OCI-LY1 (cell line): ENCODE measurements at regions not wholly inside any gene's neighbourhood (a gene's known extent, or its start where the extent isn't known, plus 50 kb on each side); places are given as distances from the start of the nearest gene placed in this dataset.

Source experiments
- EZH2 ChIP-seq: fragments of 200-600 bp; sonication (generic), shearing (Covaris generic); IDR thresholded peaks from 2 replicates; pipeline ENCODE4 v1.8.0; 2017; ENCODE audit warnings: borderline replicate concordance, mixed run types, mild to moderate bottlenecking, antibody characterized with exemption, low read length, moderate library complexity, mixed read lengths
- TF ChIP-seq, protein P1 (sequence below): fragments of 200-600 bp; sonication (generic), shearing (Covaris generic); IDR thresholded peaks from 2 replicates; pipeline ENCODE4 v1.5.1; 2017; ENCODE audit warnings: mild to moderate bottlenecking, antibody characterized with exemption, low read length, moderate library complexity, mixed read lengths

DNA sequence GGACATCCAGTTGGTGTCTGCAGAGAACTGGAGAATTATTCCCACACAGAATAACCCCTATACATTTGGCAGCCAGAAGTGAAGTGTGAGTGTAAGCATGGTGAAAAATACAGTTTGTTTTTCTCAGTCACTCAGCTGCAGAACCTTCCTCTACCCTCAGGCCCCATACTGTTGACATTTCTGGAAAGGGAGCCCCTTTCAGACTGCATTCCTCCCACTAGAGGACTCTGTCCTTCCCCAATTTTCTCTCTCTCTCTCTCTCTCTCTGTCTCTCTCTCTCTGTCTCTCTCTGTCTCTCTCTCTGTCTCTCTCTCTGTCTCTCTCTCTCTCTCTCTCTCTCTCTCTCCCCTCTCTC, 86.8 kb upstream of the STEAP1B start:
- TF ChIP-seq, protein P1, sequence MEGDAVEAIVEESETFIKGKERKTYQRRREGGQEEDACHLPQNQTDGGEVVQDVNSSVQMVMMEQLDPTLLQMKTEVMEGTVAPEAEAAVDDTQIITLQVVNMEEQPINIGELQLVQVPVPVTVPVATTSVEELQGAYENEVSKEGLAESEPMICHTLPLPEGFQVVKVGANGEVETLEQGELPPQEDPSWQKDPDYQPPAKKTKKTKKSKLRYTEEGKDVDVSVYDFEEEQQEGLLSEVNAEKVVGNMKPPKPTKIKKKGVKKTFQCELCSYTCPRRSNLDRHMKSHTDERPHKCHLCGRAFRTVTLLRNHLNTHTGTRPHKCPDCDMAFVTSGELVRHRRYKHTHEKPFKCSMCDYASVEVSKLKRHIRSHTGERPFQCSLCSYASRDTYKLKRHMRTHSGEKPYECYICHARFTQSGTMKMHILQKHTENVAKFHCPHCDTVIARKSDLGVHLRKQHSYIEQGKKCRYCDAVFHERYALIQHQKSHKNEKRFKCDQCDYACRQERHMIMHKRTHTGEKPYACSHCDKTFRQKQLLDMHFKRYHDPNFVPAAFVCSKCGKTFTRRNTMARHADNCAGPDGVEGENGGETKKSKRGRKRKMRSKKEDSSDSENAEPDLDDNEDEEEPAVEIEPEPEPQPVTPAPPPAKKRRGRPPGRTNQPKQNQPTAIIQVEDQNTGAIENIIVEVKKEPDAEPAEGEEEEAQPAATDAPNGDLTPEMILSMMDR, result no peak
- no peak for TF ChIP-seq EZH2
